ENCODE measurements at regions not wholly inside any gene's neighbourhood (a gene's known extent, or its start where the extent isn't known, plus 50 kb on each side); places are given as distances from the start of the nearest gene placed in this dataset.

DNA sequence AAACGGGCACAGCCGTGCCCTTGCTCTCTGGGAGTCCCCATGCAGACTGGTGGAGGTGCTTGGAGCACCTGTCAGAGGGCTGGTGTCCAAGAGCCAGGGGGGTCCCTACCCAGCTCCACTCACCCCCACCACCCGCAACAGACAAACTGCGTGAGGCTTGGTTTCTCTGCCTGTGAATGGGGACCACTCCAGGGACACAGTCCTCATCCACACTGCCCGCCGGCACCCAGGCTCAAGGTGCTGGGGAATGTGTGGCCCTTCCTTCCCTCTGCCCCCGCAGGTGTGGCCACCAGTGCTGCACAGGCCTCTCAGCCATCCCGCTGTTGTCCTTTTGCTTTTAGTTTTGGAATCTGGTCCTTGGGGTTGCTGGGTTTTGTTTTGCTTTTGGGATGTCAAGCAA, 136.5 kb upstream of the ZNF236 start:
- TF ChIP-seq, protein P1, sequence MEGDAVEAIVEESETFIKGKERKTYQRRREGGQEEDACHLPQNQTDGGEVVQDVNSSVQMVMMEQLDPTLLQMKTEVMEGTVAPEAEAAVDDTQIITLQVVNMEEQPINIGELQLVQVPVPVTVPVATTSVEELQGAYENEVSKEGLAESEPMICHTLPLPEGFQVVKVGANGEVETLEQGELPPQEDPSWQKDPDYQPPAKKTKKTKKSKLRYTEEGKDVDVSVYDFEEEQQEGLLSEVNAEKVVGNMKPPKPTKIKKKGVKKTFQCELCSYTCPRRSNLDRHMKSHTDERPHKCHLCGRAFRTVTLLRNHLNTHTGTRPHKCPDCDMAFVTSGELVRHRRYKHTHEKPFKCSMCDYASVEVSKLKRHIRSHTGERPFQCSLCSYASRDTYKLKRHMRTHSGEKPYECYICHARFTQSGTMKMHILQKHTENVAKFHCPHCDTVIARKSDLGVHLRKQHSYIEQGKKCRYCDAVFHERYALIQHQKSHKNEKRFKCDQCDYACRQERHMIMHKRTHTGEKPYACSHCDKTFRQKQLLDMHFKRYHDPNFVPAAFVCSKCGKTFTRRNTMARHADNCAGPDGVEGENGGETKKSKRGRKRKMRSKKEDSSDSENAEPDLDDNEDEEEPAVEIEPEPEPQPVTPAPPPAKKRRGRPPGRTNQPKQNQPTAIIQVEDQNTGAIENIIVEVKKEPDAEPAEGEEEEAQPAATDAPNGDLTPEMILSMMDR (conservative IDR thresholded peaks at IDR 0.05; ENCODE audit: low read depth, low read length): no peak
- TF ChIP-seq EZH2 (IDR thresholded peaks at IDR 0.05; ENCODE audit: low read length, unreplicated experiment) (no peak), EZH2phosphoT487 (IDR thresholded peaks at IDR 0.05; ENCODE audit: borderline replicate concordance, low read length) (no peak)
